HK-2 (cell line): ENCODE measurements at regions not wholly inside any gene's neighbourhood (a gene's known extent, or its start where the extent isn't known, plus 50 kb on each side); places are given as distances from the start of the nearest gene placed in this dataset.
"Not testable (repeated sequence)": the region's sequence is repeated elsewhere in the genome, so short reads cannot be mapped to it uniquely, and the experiment has no call there.

Experiments
- DNase-seq: peaks from one replicate; pipeline ENCODE4 v3.0.0-alpha.2; 2018; ENCODE audit not compliant: unreplicated experiment

- no peak for DNase-seq
Measured at GRCh38 chr12:78501825-78502224, 362.7 kb upstream of the SYT1 start.

GRCh38 chr12:78519422-78519821 lies 345.2 kb upstream of the SYT1 start:
- DNase-seq, result no peak

- DNase-seq, result no peak
Measured at GRCh38 chr12:78530100-78530765, 334.3 kb upstream of the SYT1 start.

GRCh38 chr12:78531831-78532458 lies 332.6 kb upstream of the SYT1 start:
- DNase-seq, result no peak

GRCh38 chr12:78534311-78534710 lies 330.3 kb upstream of the SYT1 start:
- DNase-seq, result no peak

DNA sequence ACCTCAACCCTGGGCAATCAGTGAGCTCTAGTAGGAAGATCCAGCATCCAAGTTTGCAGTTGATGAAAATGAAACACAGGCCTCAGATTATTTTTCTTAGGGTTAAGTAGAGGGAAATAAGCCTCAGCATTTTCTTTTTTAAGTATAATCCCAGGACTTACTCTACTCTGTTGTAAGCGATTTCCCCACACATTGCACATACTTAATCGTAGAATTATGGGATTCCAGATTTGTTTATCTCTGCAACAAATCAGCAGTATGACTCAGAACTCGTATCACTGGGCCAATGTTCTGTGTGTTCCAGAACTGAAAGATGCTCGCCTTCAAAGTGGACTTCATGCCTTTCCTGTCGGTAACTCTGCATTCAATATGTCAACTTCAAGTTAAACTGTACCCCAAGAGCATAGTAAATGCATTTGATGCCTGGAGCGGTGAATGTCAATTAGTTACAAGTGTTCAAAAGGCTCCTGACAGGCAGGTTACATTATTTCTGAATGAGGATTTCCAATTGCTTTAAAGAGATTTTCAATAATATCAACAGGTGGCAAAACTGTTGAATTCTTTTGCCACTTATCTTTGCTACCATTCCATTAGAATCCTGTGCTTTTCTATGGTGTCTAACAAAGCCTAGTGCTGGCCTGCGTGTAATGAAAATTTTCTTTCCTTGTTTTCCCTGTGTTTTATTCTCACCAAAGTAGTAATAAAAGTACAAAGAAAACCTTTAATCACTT lies 323.8 kb upstream of the SYT1 start:
- DNase-seq, result no peak

DNA sequence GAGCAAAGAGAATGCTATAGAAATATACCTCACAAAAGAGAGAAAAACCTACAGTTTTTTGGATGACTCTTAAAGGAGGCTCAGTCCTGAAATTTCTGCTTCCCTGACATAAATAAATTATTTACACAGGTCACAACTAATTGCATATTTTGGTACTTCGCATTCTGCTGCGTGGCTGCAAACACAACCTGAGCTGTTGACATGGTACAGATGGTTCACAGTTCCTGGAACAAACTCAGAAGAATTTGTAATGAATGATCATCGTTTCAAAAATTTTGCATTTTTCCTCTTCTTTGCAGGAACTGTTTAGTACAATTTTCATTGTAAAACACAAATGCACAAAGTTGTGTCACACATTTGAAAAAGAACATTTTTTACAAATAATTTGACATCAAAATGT lies 313.7 kb upstream of the SYT1 start:
- DNase-seq, result no peak

GRCh38 chr12:78555802-78556201 lies 308.8 kb upstream of the SYT1 start:
- DNase-seq, result no peak

GRCh38 chr12:78556651-78557050 lies 307.9 kb upstream of the SYT1 start:
- no peak for DNase-seq

DNA sequence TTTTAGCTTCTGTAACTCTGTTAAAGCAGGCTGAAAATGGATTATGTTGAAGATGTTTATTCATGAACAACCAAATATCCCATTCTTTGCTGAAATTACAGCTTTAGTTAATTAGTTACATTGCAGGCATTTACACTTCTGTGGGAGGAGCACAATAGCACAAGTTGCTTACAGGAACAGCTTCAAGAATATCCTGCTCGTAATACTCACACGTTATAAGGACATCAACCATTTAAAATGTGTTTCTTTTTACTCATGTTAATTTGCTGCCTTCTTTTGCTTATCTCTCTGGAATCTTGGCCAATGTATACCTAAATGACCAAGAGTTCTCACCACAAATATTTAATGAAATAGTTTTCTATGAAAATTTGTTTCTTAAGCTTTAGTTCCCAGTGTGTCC lies 305.2 kb upstream of the SYT1 start:
- DNase-seq, result no peak

- no peak for DNase-seq
Measured at GRCh38 chr12:78559886-78560285, 304.7 kb upstream of the SYT1 start.

GRCh38 chr12:78560633-78561032 lies 303.9 kb upstream of the SYT1 start:
- no peak for DNase-seq

DNA sequence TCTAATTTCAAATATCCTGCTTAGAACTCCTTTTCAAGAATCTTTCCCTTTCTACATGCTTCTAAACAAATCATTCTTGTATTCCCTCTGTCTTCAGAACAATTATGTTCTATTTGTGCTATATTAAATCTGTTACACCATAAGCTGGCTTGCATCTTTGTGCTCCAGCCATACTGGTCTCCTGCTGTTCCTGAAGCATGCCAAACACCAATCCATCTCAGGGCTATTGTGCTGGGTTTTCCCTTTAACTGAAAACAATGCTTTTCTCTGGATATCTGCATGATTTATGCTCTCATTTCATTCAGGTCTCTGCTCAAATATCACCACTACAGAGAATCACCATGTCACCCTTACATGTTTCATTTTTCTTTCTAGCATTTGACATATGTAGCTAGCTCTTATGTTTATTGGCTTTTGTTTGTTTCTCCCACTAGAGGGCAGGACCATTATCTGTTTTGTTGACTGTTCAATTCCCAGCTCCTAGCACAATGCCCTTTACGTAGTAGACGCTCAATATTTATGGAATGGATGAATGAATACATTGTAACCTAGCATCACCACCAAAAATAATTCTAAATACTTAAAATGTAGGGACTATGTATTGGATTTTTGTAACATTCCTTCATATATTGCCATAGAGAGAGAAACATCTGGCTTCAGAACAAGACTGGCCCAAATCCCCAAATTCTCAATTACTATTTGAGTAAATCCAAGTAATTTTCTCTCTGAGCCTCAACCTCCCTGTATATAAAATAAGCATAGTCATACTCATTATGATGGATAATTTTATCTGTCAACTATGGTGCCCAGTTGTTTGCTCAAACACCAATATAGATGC lies 302.0 kb upstream of the SYT1 start:
- DNase-seq, result no peak

GRCh38 chr12:78563826-78564225 lies 300.7 kb upstream of the SYT1 start:
- DNase-seq, result no peak

- no peak for DNase-seq
Measured at GRCh38 chr12:78566456-78566855, 298.1 kb upstream of the SYT1 start.

GRCh38 chr12:78568321-78569020 lies 296.1 kb upstream of the SYT1 start:
- DNase-seq, result no peak

GRCh38 chr12:78571953-78572352 lies 292.6 kb upstream of the SYT1 start:
- DNase-seq, result no peak

DNA sequence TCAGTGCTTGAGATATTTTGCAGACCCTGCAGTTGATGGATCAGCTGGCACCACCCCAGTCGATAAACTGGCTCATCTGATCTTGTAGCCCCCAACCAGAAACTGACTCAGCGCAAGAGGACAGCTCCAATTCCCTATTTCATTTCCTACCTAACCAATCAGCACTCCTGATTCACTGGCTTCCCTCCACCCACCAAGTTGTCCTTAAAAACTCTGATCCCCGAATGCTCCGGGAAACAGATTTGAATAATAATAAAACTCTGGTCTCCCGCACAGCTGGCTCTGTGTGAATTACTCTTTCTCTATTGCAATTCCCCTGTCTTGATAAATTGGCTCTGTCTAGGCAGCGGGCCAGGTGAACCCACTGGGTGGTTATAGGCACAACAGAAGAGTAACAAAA lies 289.4 kb upstream of the SYT1 start:
- DNase-seq, result not testable (repeated sequence)

DNA sequence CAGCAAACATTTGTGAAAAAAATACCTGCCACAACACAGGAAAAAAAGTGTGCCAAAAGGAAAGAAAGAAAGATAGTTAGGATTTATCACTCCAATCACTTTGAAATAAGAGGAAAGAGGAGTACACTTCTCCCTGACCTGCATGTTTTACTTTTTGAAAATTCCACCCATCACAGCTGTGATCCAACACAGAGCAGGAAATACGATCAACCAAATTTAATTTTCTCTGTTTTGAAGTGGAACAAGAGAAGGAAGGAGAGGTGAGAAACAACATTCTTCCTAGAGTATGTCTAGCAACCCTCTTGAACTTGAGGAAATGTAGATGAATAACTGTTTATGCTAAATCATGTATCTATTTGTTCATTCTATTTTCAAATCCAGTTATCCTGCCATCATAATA lies 284.7 kb upstream of the SYT1 start:
- DNase-seq, result no peak

DNA sequence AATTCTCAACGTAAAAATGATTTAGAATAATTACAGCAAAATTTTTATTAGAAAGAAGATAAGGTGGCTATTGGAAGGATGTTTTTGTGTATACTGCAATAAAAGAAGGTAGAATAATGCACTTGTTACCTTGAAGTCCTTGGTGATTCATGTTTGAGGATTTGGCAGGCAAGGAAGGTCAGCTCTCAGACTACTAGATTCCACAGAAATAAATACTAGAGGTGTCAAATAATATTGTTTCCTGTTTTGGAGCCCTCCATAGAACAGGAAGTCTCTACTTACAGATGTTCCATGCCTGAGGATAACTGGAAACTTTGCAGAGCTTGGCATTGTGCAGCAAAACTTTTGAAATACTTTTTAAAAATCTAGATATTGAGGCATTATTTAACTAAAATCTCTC lies 284.3 kb upstream of the SYT1 start:
- DNase-seq, result no peak

GRCh38 chr12:78584695-78585094 lies 279.9 kb upstream of the SYT1 start:
- DNase-seq, result no peak

GRCh38 chr12:78585132-78585531 lies 279.4 kb upstream of the SYT1 start:
- DNase-seq, result no peak
